ENCODE measurements at regions not wholly inside any gene's neighbourhood (a gene's known extent, or its start where the extent isn't known, plus 50 kb on each side); places are given as distances from the start of the nearest gene placed in this dataset.

DNA sequence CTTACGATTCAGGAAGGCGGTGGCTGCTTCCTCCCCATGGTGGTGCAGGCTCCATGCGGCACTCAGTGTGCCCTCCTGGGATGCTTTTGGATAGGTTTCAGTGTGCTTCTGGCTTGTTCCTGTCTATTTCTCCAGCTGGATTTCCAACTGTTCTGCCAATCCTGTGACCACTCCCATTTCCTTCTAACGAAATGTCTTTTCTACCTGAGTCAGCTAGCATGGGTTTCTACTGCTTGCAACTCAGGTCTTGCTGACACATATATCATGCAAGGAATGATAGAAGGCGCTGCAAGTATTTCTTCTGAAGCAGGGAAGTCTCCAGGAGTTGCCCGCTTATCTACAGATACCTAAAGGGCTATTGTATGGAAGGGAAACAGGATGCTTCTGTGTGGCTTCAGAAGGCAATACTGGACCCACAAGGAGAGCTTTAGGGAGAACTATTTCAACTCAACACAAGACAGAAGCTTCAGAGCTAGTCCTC lies 244.4 kb downstream of the OPA1 start:
- TF ChIP-seq POLR2A (IDR thresholded peaks at IDR 0.05; ENCODE audit: low read depth, low read length) (no peak), TAF1 (IDR thresholded peaks at IDR 0.05; ENCODE audit: low read depth, low read length) (no peak)
